Vagina (tissue), 2 donors: ENCODE measurements at regions not wholly inside any gene's neighbourhood (a gene's known extent, or its start where the extent isn't known, plus 50 kb on each side); places are given as distances from the start of the nearest gene placed in this dataset.

Experiments used
- DNase-seq, 2 donors: peaks; one replicate each; pipeline ENCODE4 v3.0.0-alpha.2; 2017; ENCODE audit errors: extremely low spot score in 2 of 2
- H3K27ac ChIP-seq: fragments of 200-600 bp; sonication (generic); one replicate; pipeline ENCODE4 v1.5.1; 2019
- H3K27me3 ChIP-seq: fragments of 200-600 bp; sonication (generic); one replicate; pipeline ENCODE4 v1.5.1; 2019
- H3K36me3 ChIP-seq, 2 donors: fragments of 200-600 bp; sonication (generic); one replicate each; pipeline ENCODE4 v1.5.1; 2017 to 2019
- H3K4me1 ChIP-seq: fragments of 200-600 bp; sonication (generic); one replicate; pipeline ENCODE4 v1.5.1; 2019
- H3K4me3 ChIP-seq, 2 donors: fragments of 200-600 bp; sonication (generic); 1 replicate in 1 of 2; 2 replicates in 1 of 2; pipeline ENCODE4 v1.5.1; 2016 to 2019
- H3K9me3 ChIP-seq: fragments of 200-600 bp; sonication (generic); one replicate; pipeline ENCODE4 v1.5.1; 2019
- POLR2A ChIP-seq, 2 donors: fragments of 450-650 bp; IDR thresholded peaks; one replicate each; pipeline ENCODE4 v1.6.1; 2017; ENCODE audit warnings: antibody characterized with exemption in 2 of 2, mild to moderate bottlenecking in 2 of 2, moderate library complexity in 2 of 2
- POLR2AphosphoS5 ChIP-seq, 2 donors: sonication (generic); formaldehyde crosslinking; IDR thresholded peaks; one replicate each; pipeline ENCODE4 v1.9.0; 2017; ENCODE audit warnings: antibody characterized with exemption in 2 of 2, mild to moderate bottlenecking in 2 of 2, low read depth in 1 of 2; ENCODE audit not compliant: insufficient read depth in 1 of 2
- intact Hi-C: fragments of 100-400 bp; cut with DNase I; formaldehyde crosslinking; loops from one replicate; pipeline ENCODE4 v1.15.1; 2023
- TF ChIP-seq, protein P1 (sequence below), 3 experiments: fragments of 450-650 bp in 2 of 3; fragments of 200-600 bp in 1 of 3; sonication (generic) in 1 of 3; IDR thresholded peaks; one replicate each; pipeline ENCODE4 v1.5.1; 2017 to 2019; ENCODE audit warnings: antibody characterized with exemption in 3 of 3, mild to moderate bottlenecking in 2 of 3, moderate library complexity in 2 of 3

- H3K4me3 ChIP-seq: no peak overlapping the region
- peaks cover 16% of the 10 kb centered on the region for H3K4me1 ChIP-seq
- TF ChIP-seq POLR2AphosphoS5 (IDR thresholded peaks at IDR 0.05; ENCODE audit: insufficient read depth in 1 of 2, low read depth in 1 of 2): no peak
- TF ChIP-seq POLR2A (IDR thresholded peaks at IDR 0.05): no peak
- TF ChIP-seq, protein P1, sequence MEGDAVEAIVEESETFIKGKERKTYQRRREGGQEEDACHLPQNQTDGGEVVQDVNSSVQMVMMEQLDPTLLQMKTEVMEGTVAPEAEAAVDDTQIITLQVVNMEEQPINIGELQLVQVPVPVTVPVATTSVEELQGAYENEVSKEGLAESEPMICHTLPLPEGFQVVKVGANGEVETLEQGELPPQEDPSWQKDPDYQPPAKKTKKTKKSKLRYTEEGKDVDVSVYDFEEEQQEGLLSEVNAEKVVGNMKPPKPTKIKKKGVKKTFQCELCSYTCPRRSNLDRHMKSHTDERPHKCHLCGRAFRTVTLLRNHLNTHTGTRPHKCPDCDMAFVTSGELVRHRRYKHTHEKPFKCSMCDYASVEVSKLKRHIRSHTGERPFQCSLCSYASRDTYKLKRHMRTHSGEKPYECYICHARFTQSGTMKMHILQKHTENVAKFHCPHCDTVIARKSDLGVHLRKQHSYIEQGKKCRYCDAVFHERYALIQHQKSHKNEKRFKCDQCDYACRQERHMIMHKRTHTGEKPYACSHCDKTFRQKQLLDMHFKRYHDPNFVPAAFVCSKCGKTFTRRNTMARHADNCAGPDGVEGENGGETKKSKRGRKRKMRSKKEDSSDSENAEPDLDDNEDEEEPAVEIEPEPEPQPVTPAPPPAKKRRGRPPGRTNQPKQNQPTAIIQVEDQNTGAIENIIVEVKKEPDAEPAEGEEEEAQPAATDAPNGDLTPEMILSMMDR (IDR thresholded peaks at IDR 0.05): no peak
- no peak overlapping the region for H3K27ac ChIP-seq
- no peaks in the 10 kb centered on the region for H3K36me3 ChIP-seq
- DNase-seq: no peak
- intact Hi-C loops: no loop called here
- no peaks in the 10 kb centered on the region for H3K9me3 ChIP-seq
- no peaks in the 10 kb centered on the region for H3K27me3 ChIP-seq
These were observed 170.2 kb downstream of the FOXO1 start for GRCh38 chr13:40496035-40496810.

- Histone ChIP-seq H3K9me3 (no peaks in the 10 kb centered on the region), H3K36me3 (no peaks in the 10 kb centered on the region), H3K4me3 (no peak overlapping the region), H3K27ac (no peak overlapping the region), H3K27me3 (no peaks in the 10 kb centered on the region), H3K4me1 (peaks cover 16% of the 10 kb centered on the region)
- intact Hi-C loops: no loop called here
- TF ChIP-seq POLR2A (IDR thresholded peaks at IDR 0.05) (no peak), POLR2AphosphoS5 (IDR thresholded peaks at IDR 0.05; ENCODE audit: insufficient read depth in 1 of 2, low read depth in 1 of 2) (no peak)
- TF ChIP-seq, protein P1 (IDR thresholded peaks at IDR 0.05): no peak
- no peak for DNase-seq
These were observed 168.0 kb downstream of the FOXO1 start for GRCh38 chr13:40498461-40498860.

DNA sequence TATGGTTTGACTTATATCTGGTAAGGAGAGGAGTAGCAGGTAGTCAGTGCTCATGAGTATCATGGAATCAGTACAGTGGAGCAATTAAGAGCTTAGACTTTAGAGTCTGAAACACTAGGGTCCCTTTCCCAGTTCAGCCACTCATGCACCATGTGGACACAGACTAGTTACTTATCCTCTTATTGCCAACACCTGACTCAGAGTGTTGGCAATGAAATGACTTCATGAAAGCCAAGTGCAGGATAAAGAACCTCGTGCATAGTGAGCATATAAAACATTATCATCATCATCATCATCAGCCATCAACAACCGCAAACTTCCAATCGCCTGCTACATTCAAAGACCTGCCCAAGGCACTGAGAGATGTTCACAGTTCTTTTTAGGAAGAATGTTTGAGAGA, 164.2 kb downstream of the FOXO1 start:
- DNase-seq: peak in 1 of 2 donors; percentile 71
- Histone ChIP-seq H3K36me3 (no peaks in the 10 kb centered on the region), H3K27ac (no peak overlapping the region), H3K27me3 (no peaks in the 10 kb centered on the region), H3K4me1 (no peaks in the 10 kb centered on the region), H3K4me3 (no peak overlapping the region), H3K9me3 (no peaks in the 10 kb centered on the region)
- TF ChIP-seq POLR2A (IDR thresholded peaks at IDR 0.05) (no peak), POLR2AphosphoS5 (IDR thresholded peaks at IDR 0.05; ENCODE audit: insufficient read depth in 1 of 2, low read depth in 1 of 2) (peak in 1 of 2 donors; percentile 10)
- intact Hi-C loops: no loop called here

DNA sequence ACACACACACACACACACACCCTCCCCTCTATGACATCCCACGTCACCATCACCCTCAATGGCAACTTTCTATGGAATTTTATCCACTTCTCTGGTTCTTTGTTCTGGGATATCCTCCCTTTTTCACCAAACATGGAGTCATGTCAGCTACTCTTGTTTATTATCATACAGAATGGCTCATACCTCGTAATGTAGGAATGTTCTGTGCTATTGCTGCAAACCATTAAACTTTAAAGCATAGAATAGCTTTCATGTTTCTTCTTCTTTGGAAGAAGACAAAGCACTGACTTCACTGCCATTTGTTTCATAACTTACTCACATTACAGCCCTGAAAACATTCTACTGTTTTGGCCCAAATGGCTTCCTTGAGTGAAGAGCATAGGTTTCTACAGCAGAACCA, 163.4 kb downstream of the FOXO1 start:
- Histone ChIP-seq H3K27me3 (no peaks in the 10 kb centered on the region), H3K36me3 (no peaks in the 10 kb centered on the region), H3K4me1 (no peaks in the 10 kb centered on the region), H3K4me3 (no peak overlapping the region), H3K9me3 (no peaks in the 10 kb centered on the region), H3K27ac (no peak overlapping the region)
- TF ChIP-seq, protein P1 (IDR thresholded peaks at IDR 0.05): no peak
- TF ChIP-seq POLR2A (IDR thresholded peaks at IDR 0.05) (no peak), POLR2AphosphoS5 (IDR thresholded peaks at IDR 0.05; ENCODE audit: insufficient read depth in 1 of 2, low read depth in 1 of 2) (no peak)
- intact Hi-C loops: no loop called here
- DNase-seq: no peak

DNA sequence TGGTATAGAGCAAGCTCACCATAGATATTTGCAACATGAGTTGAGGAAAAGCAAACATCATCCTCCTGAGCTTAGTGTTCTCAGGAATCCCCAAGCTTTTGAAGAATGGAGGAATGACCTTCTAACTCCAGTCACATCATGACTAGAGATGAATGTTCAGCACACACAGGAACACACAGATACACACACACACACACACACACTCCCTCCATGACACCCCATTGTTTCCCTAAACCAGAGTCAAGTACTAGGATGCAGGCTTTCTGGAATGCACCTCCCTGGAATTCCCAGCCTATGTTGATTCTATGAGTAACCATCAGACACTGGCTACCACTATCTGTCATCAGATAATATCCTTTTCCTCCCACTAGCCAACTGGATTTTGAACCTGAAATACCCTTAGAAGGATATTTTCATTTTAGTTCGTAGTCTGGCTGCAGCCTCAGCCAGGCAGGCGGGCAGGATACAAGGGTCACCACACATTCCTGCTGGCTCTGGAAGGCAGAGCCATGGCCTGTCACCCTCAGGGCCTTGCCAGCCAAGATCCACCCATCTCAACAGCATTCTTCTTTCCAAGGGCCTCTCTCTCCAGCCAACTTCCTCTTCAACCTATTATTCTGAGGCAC, 162.4 kb downstream of the FOXO1 start:
- no peak overlapping the region for H3K27ac ChIP-seq
- DNase-seq: peak in 1 of 2 donors; percentile 83
- no peak overlapping the region for H3K4me3 ChIP-seq
- intact Hi-C loops: no loop called here
- peaks cover 8% of the 10 kb centered on the region for H3K4me1 ChIP-seq
- H3K27me3 ChIP-seq: no peaks in the 10 kb centered on the region
- no peaks in the 10 kb centered on the region for H3K36me3 ChIP-seq
- TF ChIP-seq POLR2A (IDR thresholded peaks at IDR 0.05) (no peak), POLR2AphosphoS5 (IDR thresholded peaks at IDR 0.05; ENCODE audit: insufficient read depth in 1 of 2, low read depth in 1 of 2) (peak; percentile 28 to 42)
- H3K9me3 ChIP-seq: no peaks in the 10 kb centered on the region

DNA sequence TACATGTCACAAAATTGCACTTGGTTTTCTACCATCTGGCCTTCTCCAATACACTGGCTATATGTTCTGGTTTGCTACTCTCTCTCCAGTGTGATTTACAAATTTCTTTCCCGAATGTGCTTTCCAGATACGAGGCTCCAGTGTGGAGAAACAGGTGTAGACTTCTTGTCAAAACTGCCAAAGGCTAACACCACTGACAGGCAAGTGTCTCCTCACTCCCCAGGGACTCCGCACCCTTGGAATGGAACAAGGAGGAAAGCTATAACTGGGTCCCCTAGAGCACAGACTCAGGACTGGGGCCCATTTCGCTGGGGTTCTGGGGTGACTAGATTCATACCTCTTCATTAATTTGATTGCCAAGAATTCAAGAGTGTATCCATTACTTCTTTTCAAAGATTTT, 161.8 kb downstream of the FOXO1 start:
- intact Hi-C loops: no loop called here
- peak in 1 of 2 donors; percentile 70 for DNase-seq

More for the DNA sequence above, 161.8 kb downstream of the FOXO1 start:
- Histone ChIP-seq H3K36me3 (no peaks in the 10 kb centered on the region), H3K4me1 (peaks cover 13% of the 10 kb centered on the region), H3K27ac (no peak overlapping the region), H3K9me3 (no peaks in the 10 kb centered on the region), H3K27me3 (no peaks in the 10 kb centered on the region), H3K4me3 (no peak overlapping the region)
- no peak for TF ChIP-seq POLR2AphosphoS5 (IDR thresholded peaks at IDR 0.05; ENCODE audit: insufficient read depth in 1 of 2, low read depth in 1 of 2)
- no peak for TF ChIP-seq POLR2A (IDR thresholded peaks at IDR 0.05)
- TF ChIP-seq, protein P1 (IDR thresholded peaks at IDR 0.05): no peak
